SK-N-MC (cell line): ENCODE measurements at regions not wholly inside any gene's neighbourhood (a gene's known extent, or its start where the extent isn't known, plus 50 kb on each side); places are given as distances from the start of the nearest gene placed in this dataset.

Experiments used
- EZH2 ChIP-seq: fragments of 200-600 bp; sonication (generic); IDR thresholded peaks from one replicate; pipeline ENCODE4 v1.6.1; 2017; ENCODE audit warnings: antibody characterized with exemption
- POLR2AphosphoS5 ChIP-seq: IDR thresholded peaks from 2 replicates; pipeline ENCODE4 v1.6.1; 2012; ENCODE audit warnings: mild to moderate bottlenecking, low read depth, low read length, borderline replicate concordance

DNA sequence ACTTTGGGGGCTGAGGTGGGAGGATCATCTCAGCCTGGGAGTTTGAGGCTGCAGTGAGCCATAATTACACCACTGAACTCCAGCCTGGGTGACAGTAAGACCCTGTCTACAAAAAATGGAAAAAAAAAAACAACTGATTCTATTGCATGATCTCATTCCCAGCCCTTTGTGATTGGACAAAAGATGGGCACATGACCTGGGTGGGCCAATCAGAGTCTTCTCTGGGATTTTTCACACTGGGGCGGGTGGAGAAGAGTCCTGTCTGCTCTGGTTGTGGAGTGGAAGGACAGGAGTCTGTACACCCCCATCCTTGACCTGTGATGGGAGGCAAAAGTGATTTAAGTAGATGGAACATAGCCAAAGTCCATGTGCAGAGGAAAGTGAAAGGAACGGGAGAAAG lies 170.5 kb downstream of the UQCRFS1 start:
- TF ChIP-seq POLR2AphosphoS5 (no peak), EZH2 (no peak)
